ENCODE measurements at regions not wholly inside any gene's neighbourhood (a gene's known extent, or its start where the extent isn't known, plus 50 kb on each side); places are given as distances from the start of the nearest gene placed in this dataset.
"Not testable (repeated sequence)": the region's sequence is repeated elsewhere in the genome, so short reads cannot be mapped to it uniquely, and the experiment has no call there.

DNA sequence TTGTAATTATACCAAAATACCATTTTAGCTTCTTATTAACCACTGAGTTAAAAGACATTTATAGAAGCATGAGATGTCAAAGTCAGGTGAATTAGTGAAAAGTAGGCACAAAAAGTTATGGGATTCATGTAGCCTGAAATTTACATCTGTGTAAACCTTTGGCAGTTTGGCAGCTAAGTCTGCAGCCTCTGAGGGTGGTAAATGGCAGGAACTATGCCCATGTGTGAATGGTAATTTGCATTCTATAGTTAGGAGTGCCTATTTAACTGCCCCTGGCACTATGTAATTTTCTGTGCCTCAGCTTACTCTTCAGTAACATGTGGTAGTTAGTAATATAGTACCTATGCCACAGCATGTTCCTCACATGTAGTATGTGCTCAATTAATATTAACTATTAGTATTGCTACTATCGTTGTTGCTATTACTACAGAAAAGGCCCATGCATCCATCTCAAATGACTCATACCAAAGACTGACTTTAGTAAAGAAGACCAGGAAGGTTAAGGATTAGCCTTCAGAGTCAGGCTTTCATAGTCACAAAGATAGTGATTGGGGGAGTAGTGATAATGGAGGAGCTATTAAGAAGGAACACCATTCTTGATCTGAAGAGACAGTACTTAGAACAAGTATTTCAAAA is 258.7 kb upstream of the BTG1 start:
- no peak for DNase-seq (ENCODE audit: low read depth)

DNA sequence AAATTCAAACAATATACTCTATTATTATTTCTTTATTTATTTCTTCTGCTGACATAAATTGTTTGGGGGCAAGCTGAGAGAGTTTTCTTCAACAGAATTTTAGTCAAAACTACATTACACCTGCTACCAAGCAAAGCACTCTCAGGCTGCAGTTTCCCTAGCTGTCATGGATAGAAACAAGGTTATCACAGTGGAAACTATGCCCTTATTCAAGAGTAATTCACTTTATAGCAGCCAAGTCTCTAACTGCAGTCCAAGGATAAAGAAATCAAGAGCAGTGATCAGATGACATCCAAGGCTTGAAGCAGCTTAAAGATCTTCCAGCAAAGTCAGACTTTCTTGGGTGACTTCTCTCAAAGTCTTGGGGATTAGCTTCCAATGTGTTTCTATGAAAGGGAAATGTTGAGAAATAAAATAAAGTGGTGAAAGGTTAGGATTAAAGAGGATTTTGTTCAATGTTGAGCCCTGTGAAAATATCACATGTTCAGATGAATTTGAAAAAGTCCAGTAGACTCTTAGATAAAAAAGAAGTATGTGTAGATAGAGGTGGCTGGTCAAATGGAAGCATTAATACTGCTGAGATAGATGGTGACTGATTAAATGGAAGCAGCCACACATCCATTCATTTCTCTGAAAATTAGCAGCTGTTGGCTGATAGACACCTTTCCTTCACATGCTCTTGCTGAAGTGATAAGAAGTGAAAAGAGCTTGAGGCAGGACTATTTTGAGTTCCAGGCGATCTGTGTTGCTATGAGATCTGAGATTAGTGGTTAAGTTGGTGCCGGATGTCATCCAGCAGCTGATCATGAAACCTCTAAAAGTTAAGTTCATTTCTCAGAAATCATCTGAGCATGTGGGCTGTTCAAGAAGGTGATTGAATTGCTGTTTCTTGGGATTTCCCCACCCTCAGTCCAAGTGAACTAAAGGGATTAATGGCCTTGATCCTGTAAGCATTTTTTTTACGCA is 257.8 kb upstream of the BTG1 start:
- no peak for DNase-seq (ENCODE audit: low read depth)

DNA sequence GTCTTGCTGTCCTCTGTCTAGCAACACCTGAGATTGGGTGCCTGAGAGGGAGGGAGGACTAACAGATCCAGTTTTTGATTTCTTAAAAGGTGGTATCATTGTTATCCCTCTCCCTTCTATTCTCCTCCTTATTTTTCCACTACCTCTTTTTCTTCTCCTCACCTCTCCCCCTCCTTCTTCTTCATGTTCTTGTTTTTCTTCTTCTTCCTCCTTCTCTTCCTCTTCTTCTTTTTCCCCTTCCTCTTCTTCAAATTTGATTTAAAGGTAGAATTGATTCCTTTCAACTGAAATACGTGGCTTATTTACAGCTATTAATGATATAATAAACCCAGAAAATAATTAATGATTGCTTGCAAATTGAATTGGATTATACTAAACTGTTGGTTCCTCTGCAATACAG is 256.8 kb upstream of the BTG1 start:
- no peak for DNase-seq (ENCODE audit: low read depth)

DNA sequence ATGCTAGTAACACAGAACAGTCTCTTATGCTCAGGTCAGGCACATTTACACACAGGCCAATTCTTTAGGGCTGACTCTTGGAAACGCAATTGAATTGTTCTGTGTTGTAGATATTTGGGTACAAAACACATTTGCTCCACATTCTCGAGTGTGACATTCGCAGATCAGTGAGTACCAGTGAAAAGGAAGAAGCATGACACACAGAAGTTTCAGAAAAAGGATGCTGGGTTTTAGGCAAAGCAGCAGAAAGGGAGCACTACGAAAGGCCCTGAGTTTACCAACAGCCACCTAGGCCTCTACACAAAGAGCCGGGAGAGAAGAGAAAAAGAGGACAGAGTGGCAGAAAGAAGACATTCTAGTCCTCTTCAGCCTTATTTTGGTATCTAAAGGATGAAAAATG is 254.4 kb upstream of the BTG1 start:
- DNase-seq (ENCODE audit: low read depth), result no peak

DNA sequence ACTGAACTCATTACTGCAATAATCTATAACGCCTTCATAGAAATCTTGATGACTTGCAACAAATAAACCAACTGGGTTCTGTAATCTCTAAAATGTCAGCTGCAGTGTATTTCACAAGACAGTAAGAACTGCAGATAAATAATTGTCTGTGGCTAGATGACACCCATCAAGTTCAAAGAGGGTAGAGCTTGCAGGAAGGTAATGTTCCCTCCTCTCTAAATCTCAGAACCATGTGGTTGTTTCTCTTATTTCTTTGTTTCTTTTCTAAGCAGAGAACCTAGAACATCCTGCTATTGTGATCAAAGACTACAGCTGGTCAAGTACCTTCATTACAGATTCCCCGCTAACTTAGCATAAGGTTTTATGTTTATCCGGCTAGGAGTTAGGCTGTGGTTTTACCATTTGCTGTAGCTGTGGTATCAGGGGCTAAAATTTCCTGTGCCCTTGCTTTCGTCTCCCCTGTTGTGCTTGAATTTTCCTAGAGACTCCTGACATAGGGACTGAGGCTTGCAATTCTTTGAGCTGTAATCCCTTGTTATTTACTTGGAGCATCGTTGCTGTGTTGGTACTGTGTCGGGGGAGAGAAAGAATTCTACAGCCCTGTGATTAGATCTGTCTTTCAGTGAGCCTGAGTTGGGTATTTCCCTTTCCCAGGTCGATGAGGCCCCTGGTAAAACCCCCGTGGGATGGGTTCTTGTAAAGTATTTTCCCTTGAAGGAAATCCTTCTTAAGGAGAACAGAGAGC is 253.1 kb upstream of the BTG1 start:
- no peak for DNase-seq (ENCODE audit: low read depth)

DNA sequence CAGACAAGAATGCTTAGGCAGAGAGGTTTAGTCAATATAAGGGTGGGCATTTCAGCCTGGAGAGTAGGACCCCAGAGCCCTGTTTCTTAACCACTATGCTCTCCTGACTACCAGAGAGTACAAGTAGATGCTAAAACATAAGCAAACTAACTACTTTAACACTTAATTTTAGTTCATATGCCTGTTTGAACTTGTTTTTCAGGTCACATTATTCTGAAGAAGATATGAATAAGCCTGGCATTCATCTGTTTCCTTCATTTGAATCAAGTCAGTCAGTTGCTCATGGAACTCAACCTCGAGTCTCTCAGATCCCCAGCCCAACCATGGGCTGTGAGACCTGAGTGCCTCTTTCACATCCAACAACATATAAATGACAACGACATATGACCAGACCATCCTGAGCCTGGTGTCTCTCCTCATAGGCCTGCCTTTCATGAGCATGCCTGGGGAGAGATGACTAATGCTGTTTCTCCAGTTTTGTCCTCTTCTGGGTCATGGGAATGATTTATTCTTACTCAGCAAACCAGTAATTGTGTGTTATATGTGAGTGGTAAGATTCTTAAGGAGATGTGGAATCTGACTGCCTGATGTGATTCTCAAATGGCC is 251.1 kb upstream of the BTG1 start:
- peak; percentile 81 for DNase-seq (ENCODE audit: low read depth)

DNA sequence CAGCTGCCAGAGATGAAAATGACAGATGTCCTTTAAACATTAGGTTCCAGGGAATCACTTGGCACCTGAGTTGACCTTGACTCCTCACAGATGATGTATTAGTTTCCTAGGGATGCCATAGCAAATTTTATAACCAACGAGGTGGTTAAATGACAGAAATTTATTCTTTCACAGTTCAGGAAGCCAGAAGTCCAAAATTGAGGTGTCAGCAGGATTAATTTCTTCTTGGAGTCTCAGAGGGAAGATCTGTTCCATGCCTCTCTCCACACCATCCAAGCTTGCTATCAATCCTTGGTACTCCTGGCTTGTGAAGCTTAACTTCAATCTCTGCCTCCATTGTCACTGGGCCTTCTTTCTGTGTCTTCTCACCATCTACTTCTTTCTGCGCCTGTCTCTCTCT is 249.7 kb upstream of the BTG1 start:
- no peak for DNase-seq (ENCODE audit: low read depth)

DNA sequence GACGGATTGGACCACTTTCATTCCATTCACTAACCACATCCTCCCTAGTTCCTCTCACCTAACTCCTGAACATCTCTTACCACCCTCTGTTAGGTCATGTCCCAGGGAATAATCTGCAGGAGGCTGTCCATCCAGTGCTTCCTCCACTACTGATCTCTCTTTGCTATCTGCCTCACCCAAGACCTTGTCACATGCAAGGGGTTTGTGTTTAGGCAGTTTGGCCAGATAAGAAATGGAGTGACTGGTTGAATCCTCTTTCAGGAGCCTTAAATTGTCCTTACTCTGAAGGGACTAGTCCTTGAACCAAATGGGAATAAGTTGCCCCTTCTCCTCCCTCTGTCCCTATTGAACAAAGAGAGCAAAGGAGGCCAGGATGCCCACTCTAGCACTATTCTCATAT is 249.2 kb upstream of the BTG1 start:
- peak; percentile 10 for DNase-seq (ENCODE audit: low read depth)

DNA sequence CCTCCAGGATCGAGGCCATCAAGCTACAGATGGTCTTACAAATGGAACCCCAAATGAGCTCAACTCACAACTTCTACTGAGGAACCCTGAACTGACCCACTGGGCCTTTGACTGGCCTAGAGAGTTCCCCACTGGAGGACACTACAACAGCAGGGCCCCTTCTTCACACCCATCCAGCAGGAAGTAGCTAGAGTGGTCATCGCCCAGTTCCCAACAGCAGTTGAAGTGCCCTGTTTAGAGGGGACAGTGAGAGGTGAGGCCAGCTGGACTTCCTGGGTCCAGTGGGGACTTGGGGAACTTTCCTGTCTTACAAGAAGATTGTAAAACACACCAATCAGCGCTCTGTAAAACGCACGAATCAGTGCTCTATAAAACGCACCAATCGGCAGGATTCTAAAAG is 247.9 kb upstream of the BTG1 start:
- DNase-seq (ENCODE audit: low read depth), result no peak

DNA sequence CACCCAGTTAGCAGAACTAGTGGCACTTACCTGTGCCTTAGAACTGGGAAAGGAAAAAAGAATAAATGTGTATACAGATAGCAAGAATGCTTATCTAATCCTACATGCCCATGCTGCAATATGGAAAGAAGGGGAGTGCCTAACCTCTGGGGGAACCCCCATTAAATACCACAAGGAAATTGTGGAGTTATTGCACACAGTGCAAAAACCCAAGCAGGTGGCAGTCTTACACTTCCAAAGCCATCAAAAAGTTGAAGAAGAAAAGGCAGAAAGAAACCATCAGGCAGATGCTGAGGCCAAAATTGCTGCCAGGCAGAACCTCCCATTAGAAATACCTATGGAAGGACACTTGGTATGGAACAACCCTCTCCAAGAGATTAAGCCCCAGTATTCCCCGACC is 246.1 kb upstream of the BTG1 start:
- DNase-seq (ENCODE audit: low read depth), result not testable (repeated sequence)

DNA sequence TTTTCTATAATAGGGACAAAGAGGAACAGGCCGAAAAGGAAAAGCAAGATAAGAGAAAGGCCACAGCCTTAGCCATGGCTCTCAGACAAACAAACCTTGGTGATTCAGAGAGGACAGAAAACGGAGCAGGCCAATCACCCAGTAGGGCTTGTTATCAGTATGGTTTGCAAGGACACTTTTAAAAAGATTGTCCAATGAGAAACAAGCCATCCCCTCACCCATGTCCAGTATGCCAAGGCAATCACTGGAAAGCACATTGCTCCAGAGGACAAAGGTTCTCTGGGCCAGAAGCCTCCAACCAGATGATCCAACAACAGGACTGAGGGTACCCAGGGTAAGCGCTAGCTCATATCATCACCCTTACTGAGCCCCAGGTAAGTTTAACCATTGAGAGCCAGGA is 243.8 kb upstream of the BTG1 start:
- DNase-seq (ENCODE audit: low read depth), result no peak

DNA sequence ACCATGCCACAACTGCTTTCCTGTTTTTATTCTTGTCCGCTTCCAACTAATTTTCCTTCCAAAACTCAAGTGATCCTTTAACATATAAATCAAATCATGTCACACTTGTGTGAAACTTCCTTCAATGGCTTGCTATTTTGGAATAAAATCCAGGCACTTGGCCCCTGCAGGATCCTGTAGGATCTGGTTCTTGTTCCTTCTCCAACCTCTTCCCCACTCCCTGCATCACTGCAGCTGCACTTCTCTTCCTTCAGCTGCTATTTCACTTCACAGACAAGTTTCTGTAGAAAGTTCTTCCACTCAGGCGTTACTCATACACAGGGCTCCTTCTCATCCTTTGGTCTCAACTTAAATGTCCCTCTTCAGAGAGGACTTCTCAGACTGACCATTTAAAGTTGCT is 239.7 kb upstream of the BTG1 start:
- no peak for DNase-seq (ENCODE audit: low read depth)

DNA sequence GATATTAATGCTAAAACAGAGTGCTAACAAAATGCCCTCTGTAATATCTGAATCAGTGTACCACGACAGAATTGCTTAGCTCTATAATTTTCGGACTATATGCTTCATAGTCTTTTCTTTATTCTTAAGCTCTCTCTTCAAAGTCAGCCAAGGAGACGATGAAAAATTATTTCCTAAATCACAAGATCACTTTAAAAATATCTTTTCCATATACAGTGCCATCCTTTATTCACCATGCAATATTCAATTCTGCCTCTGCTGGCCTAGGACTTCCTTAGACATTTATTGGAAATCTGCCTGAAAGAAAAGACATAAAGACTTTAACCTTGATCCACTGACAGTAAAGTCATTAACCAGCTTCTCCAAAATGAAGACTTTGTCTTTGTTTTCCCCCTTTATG is 238.9 kb upstream of the BTG1 start:
- DNase-seq (ENCODE audit: low read depth), result no peak

DNA sequence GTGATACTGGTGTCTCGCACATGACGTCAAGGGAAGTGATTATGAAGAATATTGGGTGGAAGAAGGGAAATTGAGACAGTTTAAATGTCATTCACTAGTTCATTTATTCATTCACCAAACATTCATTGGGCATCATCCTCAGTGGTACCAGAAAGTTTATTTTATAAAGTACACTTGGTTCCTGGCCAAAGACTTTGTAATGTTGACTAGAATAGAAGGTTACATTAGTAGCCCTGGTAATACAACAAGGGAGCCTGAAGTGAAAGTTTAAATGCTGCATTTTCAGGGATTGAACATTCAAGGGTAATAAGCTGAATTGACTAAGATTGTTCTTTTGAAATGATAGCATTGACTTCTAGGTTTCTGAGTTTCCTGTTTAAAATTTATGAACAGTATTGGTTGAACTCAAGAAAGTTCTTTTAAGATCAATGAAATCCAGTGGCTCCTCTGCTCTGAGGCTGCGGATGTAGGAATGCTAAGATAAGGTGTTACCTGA is 236.8 kb upstream of the BTG1 start:
- DNase-seq (ENCODE audit: low read depth), result no peak

DNA sequence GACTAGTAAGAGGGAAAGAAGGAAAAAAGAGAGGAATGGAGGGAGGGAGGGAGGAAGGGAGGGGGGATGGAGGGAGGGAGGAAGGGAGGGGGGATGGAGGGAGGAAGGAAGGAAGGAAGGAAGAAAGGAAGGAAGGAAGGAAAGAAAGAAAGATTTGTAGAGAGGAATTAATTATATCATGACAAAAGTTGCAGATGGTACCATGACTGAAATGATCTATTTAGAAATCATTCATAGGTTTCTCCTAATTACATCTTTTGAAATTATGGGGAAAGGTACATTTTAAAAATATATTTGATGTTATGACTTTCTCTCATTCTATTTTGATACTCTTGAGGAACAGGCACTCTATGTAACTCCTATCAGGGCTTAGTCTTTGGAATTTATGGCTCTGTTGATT is 236.2 kb upstream of the BTG1 start:
- DNase-seq (ENCODE audit: low read depth), result no peak

DNA sequence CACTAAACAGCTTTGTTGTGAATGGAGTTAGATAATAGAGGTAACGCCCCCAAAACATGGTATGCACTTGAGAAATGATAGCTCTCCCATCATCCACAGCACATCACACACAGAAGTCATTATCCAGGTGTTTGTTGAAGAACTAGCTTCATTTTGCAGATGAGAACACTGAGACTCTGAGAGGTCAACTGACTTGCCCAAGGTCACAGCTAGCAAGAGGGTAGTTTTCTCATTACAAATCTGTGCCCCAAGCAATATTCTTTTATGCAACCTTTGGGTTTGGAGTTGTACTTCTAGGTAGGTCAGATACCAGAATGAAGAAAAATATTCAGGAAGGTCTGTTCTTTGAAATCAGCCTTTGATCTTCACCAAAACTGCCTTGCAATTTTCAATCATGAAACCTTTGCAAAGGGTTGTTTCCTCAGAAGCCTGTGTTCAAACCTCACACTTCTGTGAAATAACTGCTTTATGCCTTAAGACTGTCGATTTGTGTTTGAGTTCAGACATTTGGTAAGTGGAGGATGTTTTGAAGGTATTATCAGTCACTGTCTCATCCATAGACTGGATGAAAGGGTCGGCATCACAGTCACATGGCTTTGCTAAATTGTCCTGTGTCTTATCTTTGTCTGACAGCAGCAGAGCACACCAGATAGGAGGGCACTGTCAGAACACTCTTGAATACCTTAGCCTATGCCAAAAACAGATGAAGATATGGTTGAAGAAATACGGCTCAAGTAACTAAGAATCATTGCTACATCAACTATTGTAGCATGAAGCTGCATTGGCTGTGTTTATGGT is 233.2 kb upstream of the BTG1 start:
- DNase-seq (ENCODE audit: low read depth), result no peak

DNA sequence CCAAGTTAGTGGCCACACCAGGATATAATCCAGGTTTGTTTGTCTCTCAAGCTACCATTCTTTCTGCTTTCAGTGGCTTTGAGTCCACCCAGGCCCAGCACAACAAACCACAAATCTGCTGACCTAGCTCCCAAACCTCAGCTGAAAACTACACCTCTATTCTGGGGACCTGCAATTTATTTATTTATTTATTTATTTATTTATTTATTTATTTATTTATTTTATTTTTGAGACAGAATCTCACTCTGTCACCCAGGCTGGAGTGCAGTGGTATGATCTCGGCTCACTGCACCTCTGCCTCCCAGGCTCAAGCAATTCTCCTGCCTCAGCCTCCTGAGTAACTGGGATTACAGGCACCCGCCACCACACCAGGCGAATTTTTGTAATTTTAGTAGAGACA is 229.9 kb upstream of the BTG1 start:
- DNase-seq (ENCODE audit: low read depth), result not testable (repeated sequence)

DNA sequence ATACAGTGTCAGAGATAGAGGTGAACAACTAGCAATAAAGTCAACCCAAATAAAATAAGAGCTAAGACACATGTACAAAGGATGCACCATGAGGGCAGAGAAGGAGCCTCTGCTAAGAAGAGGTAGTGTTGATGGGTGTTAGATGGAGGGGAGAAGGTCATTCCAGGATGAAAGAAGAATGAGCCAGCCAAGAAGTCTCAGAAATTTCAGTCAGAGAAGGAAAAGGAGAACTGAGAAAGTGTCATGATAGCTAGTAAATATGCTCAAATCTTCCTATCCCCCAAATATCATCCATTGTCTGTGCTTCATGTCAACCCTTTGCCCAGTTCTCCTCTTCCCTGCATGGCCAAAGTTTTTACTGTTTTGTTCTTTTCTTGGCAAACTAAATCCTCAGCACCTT is 225.2 kb upstream of the BTG1 start:
- no peak for DNase-seq (ENCODE audit: low read depth)

DNA sequence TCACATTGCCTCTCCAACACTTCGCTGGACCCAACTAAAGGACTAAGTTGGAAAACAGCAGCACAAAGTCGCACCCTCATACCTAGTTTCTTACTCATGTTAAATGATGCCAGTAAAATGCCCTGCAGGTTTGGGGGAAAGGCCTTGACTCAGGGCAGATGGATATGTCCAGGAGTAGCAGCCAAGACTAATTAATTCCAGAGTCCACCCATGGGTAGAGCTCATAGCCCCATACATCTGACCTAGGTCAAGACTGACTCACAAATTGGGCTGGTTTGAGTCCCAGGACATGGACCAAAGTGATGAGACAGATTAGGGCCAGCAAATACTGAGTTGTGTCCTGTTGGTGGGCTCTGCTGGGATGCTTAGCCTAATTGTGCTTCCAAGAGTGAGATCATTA is 224.0 kb upstream of the BTG1 start:
- peak; percentile 18 for DNase-seq (ENCODE audit: low read depth)

DNA sequence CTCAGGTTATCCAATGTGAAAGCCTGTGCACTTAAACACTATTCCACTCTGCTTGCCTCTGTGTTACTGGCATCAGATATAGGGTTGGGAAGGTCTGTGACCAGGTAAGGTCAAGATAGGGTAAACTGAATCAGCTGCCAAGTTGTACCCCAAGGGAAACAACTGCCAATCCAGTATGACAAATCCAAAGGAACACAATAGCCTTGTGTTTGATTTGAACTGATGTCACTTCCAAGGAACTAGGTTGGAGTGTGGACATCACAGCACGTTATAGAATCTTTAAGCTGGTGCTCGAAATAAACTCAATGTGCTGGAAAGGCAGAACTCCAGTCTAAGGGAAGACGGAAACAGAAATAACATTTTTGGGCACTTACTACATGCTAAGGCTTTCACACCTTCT is 223.4 kb upstream of the BTG1 start:
- DNase-seq (ENCODE audit: low read depth), result peak; percentile 12

DNA sequence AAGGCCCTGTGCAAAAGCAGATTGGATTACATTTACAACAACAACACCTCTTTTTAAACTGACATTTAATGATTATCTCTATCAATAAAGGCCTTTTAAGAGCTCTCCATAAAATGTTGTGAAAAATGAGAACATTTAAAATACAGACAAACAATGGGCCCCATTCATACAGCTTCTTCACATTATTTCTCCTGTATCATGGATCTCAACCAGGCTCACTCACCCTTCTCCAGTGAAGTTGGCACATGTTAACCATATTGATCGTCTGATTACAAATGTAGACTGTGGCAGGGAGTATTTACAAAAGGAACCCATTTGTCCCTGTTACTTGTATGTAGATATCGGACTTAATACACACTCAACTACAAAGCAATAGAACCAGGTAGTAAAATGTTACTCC is 220.2 kb upstream of the BTG1 start:
- DNase-seq (ENCODE audit: low read depth), result no peak

Measured in HT1080 (cell line).